ENCODE measurements at regions not wholly inside any gene's neighbourhood (a gene's known extent, or its start where the extent isn't known, plus 50 kb on each side); places are given as distances from the start of the nearest gene placed in this dataset.

DNA sequence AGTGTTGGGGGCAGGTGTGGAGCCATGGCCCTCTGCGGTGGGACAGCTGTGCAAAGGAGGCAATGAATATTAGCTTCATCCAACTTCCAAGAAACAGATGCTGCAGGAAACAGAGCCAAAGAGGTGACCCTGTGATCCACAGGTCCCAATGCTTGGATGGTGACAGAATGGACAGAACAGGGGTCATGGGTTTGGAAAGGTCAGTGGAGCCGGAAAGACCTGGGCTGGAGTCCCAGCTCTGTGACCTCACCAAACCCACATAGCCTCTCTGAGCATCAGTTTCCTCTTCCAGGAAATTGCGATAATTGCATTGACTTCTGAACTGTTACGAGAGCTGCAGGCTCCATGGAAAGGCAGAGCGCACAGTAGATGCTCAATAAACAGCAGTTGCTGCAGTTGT is 110.2 kb upstream of the GSC start:
- Mint-ChIP-seq H3K9me3 (no peaks in the 10 kb centered on the region), H3K27ac (no peak overlapping the region), H3K27me3 (ENCODE audit: insufficient read depth, low read depth, poor library complexity) (no peaks in the 10 kb centered on the region), H3K4me3 (no peak overlapping the region), H3K36me3 (ENCODE audit: low read depth) (no peaks in the 10 kb centered on the region), H3K4me1 (no peaks in the 10 kb centered on the region)
- no peaks in the 10 kb centered on the region for H3K27me3 ChIP-seq (ENCODE audit: insufficient read depth)
- no peak overlapping the region for H3K4me3 ChIP-seq
- no peaks in the 10 kb centered on the region for H4K20me1 ChIP-seq (replicated peaks; ENCODE audit: insufficient read depth)
- TF ChIP-seq ZNF114 (CRISPR knock-in tag; IDR thresholded peaks at IDR 0.05) (no peak), POLR2AphosphoS5 (IDR thresholded peaks at IDR 0.05; ENCODE audit: low read depth) (no peak), NANOG (IDR thresholded peaks at IDR 0.05; ENCODE audit: borderline replicate concordance) (no peak), ZNF462 (CRISPR knock-in tag; IDR thresholded peaks at IDR 0.05) (no peak), JUNB (IDR thresholded peaks at IDR 0.05; ENCODE audit: unreplicated experiment) (no peak), STAT1 (IDR thresholded peaks at IDR 0.05; ENCODE audit: unreplicated experiment) (no peak), ZNF331 (CRISPR knock-in tag; IDR thresholded peaks at IDR 0.05; ENCODE audit: low read depth) (no peak), CREB1 (CRISPR knock-in tag; IDR thresholded peaks at IDR 0.05; ENCODE audit: low read depth) (no peak), REST (IDR thresholded peaks at IDR 0.05; ENCODE audit: unreplicated experiment) (no peak), EZH2 (IDR thresholded peaks at IDR 0.05; ENCODE audit: low read depth, unreplicated experiment) (no peak), CTCF (conservative IDR thresholded peaks at IDR 0.05; ENCODE audit: low read depth in 2 of 2) (no peak), EZH2phosphoT487 (IDR thresholded peaks at IDR 0.05; ENCODE audit: unreplicated experiment) (no peak)
- TF ChIP-seq, protein P1, sequence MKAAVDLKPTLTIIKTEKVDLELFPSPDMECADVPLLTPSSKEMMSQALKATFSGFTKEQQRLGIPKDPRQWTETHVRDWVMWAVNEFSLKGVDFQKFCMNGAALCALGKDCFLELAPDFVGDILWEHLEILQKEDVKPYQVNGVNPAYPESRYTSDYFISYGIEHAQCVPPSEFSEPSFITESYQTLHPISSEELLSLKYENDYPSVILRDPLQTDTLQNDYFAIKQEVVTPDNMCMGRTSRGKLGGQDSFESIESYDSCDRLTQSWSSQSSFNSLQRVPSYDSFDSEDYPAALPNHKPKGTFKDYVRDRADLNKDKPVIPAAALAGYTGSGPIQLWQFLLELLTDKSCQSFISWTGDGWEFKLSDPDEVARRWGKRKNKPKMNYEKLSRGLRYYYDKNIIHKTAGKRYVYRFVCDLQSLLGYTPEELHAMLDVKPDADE (IDR thresholded peaks at IDR 0.05) = no peak
- H3K4me1 ChIP-seq (ENCODE audit: insufficient read depth) = no peaks in the 10 kb centered on the region
- H3K4me2 ChIP-seq = no peak overlapping the region
- no peaks in the 10 kb centered on the region for H3F3A ChIP-seq (replicated peaks; ENCODE audit: low read depth)
- ATAC-seq (no peak), DNase-seq (ENCODE audit: low spot score) (no peak)
- no peak overlapping the region for H3K27ac ChIP-seq (ENCODE audit: low read depth)
- no peaks in the 10 kb centered on the region for H3K9me2 ChIP-seq (ENCODE audit: insufficient read depth)
- H3K36me3 ChIP-seq (ENCODE audit: insufficient read depth) = no peaks in the 10 kb centered on the region
- H2AFZ ChIP-seq = no peak overlapping the region
- no peaks in the 10 kb centered on the region for H3K79me2 ChIP-seq (replicated peaks; ENCODE audit: insufficient read depth)
